Thoracic aorta (tissue), 2 donors: ENCODE measurements at regions not wholly inside any gene's neighbourhood (a gene's known extent, or its start where the extent isn't known, plus 50 kb on each side); places are given as distances from the start of the nearest gene placed in this dataset.

Experiments
- ATAC-seq: fragments of 150-250 bp; one replicate; pipeline ENCODE4 v1.8.0; 2017; ENCODE audit warnings: low read depth; ENCODE audit not compliant: insufficient number of reproducible peaks, low FRiP score
- DNase-seq: peaks from one replicate; pipeline ENCODE4 v3.0.0-alpha.2; 2020; ENCODE audit warnings: low spot score
- H3K27ac ChIP-seq, 2 donors: fragments of 200-600 bp; sonication (generic); 1 replicate in 1 of 2; 2 replicates in 1 of 2; pipeline ENCODE4 v1.5.1; 2016; ENCODE audit warnings: mild to moderate bottlenecking in 2 of 2, moderate library complexity in 2 of 2
- H3K27me3 ChIP-seq: fragments of 200-600 bp; sonication (generic); replicated peaks from 2 replicates; pipeline ENCODE4 v1.6.0; 2016; ENCODE audit warnings: mild to moderate bottlenecking; ENCODE audit not compliant: insufficient read depth
- H3K36me3 ChIP-seq: fragments of 200-600 bp; sonication (generic); one replicate; pipeline ENCODE4 v1.5.1; 2016
- H3K4me1 ChIP-seq, 2 donors: fragments of 200-600 bp; sonication (generic); 1 replicate in 1 of 2; 2 replicates in 1 of 2; pipeline versions ENCODE4 v1.5.1 to v1.6.0; 2016; ENCODE audit warnings: low read depth in 2 of 2, mild to moderate bottlenecking in 1 of 2; ENCODE audit not compliant: control insufficient read depth in 1 of 2
- H3K4me3 ChIP-seq: fragments of 200-600 bp; sonication (generic); 2 replicates; pipeline ENCODE4 v1.5.1; 2016; ENCODE audit warnings: mild to moderate bottlenecking
- H3K9me3 ChIP-seq: fragments of 200-600 bp; sonication (generic); 2 replicates; pipeline ENCODE4 v1.5.1; 2016
- TF ChIP-seq, protein P1 (sequence below): fragments of 200-600 bp; sonication (generic); IDR thresholded peaks from one replicate; pipeline ENCODE4 v1.5.1; 2019; ENCODE audit warnings: antibody characterized with exemption

DNA sequence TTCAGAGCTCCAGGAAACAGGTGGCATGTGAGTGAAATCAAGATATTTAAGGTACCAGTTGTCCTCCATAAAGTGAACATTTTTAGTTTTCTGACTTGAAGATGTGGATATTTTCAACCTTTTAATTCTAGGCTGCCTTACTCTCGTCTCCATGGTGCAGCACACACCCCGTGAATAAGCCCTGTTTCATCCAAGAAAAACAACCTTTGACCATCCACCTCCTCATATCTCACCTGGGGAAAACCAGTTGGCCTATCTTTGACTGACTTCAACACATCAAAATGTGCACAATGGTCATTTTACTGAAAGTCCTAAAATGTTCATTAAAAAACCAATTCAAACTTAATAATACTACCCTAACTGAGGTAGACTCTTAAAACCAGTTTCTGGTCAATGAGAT lies 73.8 kb upstream of the CD2AP start:
- Histone ChIP-seq H3K4me1 (no peaks in the 10 kb centered on the region), H3K27me3 (no peaks in the 10 kb centered on the region), H3K4me3 (no peak overlapping the region), H3K9me3 (no peaks in the 10 kb centered on the region), H3K36me3 (no peaks in the 10 kb centered on the region), H3K27ac (no peak overlapping the region)
- ATAC-seq (no peak), DNase-seq (no peak)
- TF ChIP-seq, protein P1, sequence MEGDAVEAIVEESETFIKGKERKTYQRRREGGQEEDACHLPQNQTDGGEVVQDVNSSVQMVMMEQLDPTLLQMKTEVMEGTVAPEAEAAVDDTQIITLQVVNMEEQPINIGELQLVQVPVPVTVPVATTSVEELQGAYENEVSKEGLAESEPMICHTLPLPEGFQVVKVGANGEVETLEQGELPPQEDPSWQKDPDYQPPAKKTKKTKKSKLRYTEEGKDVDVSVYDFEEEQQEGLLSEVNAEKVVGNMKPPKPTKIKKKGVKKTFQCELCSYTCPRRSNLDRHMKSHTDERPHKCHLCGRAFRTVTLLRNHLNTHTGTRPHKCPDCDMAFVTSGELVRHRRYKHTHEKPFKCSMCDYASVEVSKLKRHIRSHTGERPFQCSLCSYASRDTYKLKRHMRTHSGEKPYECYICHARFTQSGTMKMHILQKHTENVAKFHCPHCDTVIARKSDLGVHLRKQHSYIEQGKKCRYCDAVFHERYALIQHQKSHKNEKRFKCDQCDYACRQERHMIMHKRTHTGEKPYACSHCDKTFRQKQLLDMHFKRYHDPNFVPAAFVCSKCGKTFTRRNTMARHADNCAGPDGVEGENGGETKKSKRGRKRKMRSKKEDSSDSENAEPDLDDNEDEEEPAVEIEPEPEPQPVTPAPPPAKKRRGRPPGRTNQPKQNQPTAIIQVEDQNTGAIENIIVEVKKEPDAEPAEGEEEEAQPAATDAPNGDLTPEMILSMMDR: no peak

DNA sequence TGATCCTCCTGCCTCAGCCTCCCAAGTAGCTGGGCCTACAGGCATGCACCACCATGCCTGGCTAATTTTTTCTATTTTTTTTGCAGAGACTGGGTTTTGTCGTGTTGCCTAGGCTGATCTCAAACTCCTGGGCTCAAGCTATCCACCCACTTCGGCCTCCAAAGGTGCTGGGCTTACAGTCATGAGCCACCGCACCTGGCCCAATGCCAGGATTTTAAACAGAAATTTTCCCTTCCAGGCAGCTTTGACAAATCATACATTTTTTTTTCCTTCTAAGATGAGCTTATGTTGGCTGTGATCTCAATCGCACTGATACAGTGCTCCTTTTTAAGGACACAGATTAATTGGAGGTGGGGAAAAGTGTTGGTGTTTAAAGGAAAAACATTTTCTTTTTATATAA lies 73.2 kb upstream of the CD2AP start:
- no peak overlapping the region for H3K4me3 ChIP-seq
- DNase-seq (no peak), ATAC-seq (no peak)
- no peaks in the 10 kb centered on the region for H3K27me3 ChIP-seq
- TF ChIP-seq, protein P1: no peak
- H3K4me1 ChIP-seq: no peaks in the 10 kb centered on the region
- H3K9me3 ChIP-seq: no peaks in the 10 kb centered on the region
- H3K27ac ChIP-seq: no peak overlapping the region
- no peaks in the 10 kb centered on the region for H3K36me3 ChIP-seq

DNA sequence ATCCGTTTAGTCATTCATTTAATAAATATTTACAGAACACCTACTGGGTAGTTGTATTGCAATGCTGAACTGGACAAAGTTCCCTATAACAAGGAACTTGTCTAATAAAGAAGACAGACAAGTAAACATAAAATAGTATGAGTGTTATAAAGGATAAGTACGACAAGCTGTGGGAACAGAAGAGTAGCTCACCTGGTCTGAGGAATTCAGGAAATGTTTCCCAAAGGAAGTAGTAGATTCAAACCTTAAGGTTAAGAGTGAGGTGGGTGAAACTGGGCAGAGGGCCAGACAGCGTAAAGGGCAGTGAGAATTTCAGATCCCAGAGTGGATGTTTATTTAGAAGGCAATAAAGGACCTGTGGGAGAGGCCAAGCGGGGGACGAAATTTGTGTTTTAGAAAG lies 72.3 kb upstream of the CD2AP start:
- Histone ChIP-seq H3K9me3 (no peaks in the 10 kb centered on the region), H3K27ac (no peak overlapping the region), H3K27me3 (no peaks in the 10 kb centered on the region), H3K4me1 (no peaks in the 10 kb centered on the region), H3K36me3 (no peaks in the 10 kb centered on the region), H3K4me3 (no peak overlapping the region)
- TF ChIP-seq, protein P1: no peak
- DNase-seq: no peak
- ATAC-seq: no peak

DNA sequence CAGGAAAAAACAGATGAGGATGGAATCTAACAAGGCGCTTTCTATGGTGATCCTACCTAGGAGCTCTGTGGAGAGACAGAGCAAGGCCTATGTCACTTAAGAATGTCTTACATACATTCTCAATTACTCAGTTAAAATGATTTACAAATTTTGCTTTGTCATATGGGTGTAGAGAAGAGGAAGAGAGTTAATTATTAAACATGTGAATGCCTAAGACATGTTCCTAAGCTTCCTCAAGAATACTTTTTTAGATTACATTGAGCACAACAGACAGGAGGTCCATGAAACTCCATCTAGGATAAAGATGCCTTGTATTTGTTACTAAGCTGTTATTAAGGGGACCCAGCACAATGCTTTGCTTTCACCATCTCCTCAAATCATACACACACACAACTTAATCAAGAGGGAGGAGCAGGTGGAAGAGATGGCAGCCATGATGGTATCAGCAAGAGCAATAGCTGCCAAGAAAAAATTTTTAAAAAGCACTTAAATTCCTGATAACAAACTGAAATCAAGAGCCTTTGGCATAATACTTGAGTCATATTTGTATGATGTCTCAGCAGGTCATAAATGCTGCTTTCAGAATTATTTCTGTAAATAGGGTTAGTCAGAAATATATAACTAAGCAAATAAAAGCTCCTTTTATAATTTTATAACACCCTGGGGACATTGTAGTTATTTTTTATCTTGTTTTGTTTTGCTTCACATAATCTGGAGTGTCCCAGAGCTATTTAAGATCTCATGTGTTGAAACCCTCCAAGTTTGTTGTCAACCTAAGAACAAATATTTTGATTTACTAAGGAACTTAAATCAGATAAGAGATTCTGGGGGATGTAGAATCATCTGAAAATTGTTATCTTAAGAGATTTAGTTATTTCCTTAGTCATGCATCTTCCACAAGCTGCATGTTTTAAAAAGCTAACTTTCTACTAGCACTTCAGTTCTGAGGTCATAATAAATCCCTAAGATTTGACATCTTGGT lies 70.0 kb upstream of the CD2AP start:
- Histone ChIP-seq H3K27ac (no peak overlapping the region), H3K4me3 (no peak overlapping the region), H3K36me3 (no peaks in the 10 kb centered on the region), H3K9me3 (no peaks in the 10 kb centered on the region), H3K27me3 (no peaks in the 10 kb centered on the region), H3K4me1 (no peaks in the 10 kb centered on the region)
- ATAC-seq (no peak), DNase-seq (no peak)
- TF ChIP-seq, protein P1: no peak

DNA sequence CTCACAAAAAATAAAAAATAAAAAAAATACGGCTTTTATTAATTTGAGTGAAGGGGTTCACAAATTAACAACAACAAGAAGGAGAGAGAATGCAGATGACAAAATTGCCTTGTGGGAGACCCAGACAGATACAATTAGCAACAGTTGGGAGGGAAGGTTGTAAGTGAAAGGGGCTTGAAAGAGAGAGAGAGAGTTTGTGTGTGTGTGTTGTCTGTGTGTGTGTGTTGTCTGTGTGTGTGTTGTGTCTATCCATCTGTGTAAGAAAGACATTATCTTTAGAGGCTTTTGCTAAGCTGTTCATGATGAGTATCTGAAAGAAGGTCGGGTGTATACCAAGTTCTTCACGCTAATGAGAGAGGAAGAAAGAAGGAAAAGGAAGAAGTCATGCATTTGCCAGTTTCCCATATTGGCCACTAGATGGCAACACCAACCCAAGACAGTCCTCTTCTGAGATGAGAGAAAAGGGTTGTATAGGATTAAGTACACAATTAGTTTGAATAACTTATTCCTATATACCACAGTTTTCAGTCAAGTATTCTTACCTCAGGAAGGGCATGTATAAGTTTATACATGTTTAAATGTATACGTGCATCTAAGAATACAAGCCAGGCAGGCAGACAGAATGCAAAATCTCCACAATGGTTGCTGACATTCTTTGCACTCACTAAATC lies 63.7 kb upstream of the CD2AP start:
- no peak for DNase-seq
- TF ChIP-seq, protein P1: peak; percentile 80
- H3K4me3 ChIP-seq: peak overlapping the region; percentile 74
- peak overlapping the region in 1 of 2 donors; percentile 45 for H3K27ac ChIP-seq
- no peaks in the 10 kb centered on the region for H3K9me3 ChIP-seq
- H3K27me3 ChIP-seq: no peaks in the 10 kb centered on the region
- peak; percentile 85 for ATAC-seq
- no peaks in the 10 kb centered on the region for H3K36me3 ChIP-seq
- no peaks in the 10 kb centered on the region for H3K4me1 ChIP-seq
